SK-MEL-5 (cell line): ENCODE measurements at regions not wholly inside any gene's neighbourhood (a gene's known extent, or its start where the extent isn't known, plus 50 kb on each side); places are given as distances from the start of the nearest gene placed in this dataset.

ENCODE experiments used
- DNase-seq: peaks from one replicate; pipeline ENCODE4 v3.0.0-alpha.2; 2016; ENCODE audit warnings: low read depth, low spot score
- in situ Hi-C: cut with HindIII; loops from 2 replicates; pipeline ENCODE4 v1.10.0; 2016; ENCODE audit warnings: low sequenced_read_pairs, high pct_unique_total_duplicates, low pct_unique_long_range_greater_than_20kb

GRCh38 chr15:72936237-72936636, 116.0 kb upstream of the NEO1 start:
- DNase-seq, result no peak
- in situ Hi-C loops, result no loop called here

- in situ Hi-C loops, result no loop called here
- no peak for DNase-seq
Measured at GRCh38 chr15:72935521-72935920, 116.7 kb upstream of the NEO1 start.

- in situ Hi-C loops, result no loop called here
- no peak for DNase-seq
Measured at GRCh38 chr15:72934921-72935320, 117.3 kb upstream of the NEO1 start.

GRCh38 chr15:72933976-72934375, 118.3 kb upstream of the NEO1 start:
- DNase-seq, result no peak
- in situ Hi-C loops, result no loop called here

GRCh38 chr15:72932472-72932871, 119.8 kb upstream of the NEO1 start:
- in situ Hi-C loops, result no loop called here
- DNase-seq, result no peak

- in situ Hi-C loops, result no loop called here
- no peak for DNase-seq
Measured at GRCh38 chr15:72927451-72927850, 124.8 kb upstream of the NEO1 start.

GRCh38 chr15:72925661-72926060, 126.6 kb upstream of the NEO1 start:
- no peak for DNase-seq
- in situ Hi-C loops, result no loop called here

GRCh38 chr15:72923289-72923688, 129.0 kb upstream of the NEO1 start:
- in situ Hi-C loops, result no loop called here
- no peak for DNase-seq

- in situ Hi-C loops, result no loop called here
Measured at GRCh38 chr15:72920551-72920950, 131.7 kb upstream of the NEO1 start.

GRCh38 chr15:72919936-72920465, 132.3 kb upstream of the NEO1 start:
- DNase-seq, result no peak
- in situ Hi-C loops, result no loop called here

More at GRCh38 chr15:72920551-72920950, 131.7 kb upstream of the NEO1 start:
- DNase-seq, result no peak

GRCh38 chr15:72916897-72917296, 133.3 kb upstream of the ADPGK start:
- in situ Hi-C loops, result no loop called here
- no peak for DNase-seq

GRCh38 chr15:72916378-72916777, 132.8 kb upstream of the ADPGK start:
- in situ Hi-C loops, result no loop called here
- DNase-seq, result no peak

- DNase-seq, result no peak
- in situ Hi-C loops, result no loop called here
Measured at GRCh38 chr15:72915843-72916242, 132.3 kb upstream of the ADPGK start.

- in situ Hi-C loops, result no loop called here
Measured at GRCh38 chr15:72912996-72913395, 129.4 kb upstream of the ADPGK start.

GRCh38 chr15:72912121-72912520, 128.6 kb upstream of the ADPGK start:
- no peak for DNase-seq
- in situ Hi-C loops, result no loop called here

More at GRCh38 chr15:72912996-72913395, 129.4 kb upstream of the ADPGK start:
- no peak for DNase-seq

- DNase-seq, result no peak
- in situ Hi-C loops, result no loop called here
Measured at GRCh38 chr15:72911626-72912025, 128.1 kb upstream of the ADPGK start.

- in situ Hi-C loops, result no loop called here
- DNase-seq, result no peak
Measured at GRCh38 chr15:72908713-72909112, 125.2 kb upstream of the ADPGK start.

GRCh38 chr15:72907733-72908132, 124.2 kb upstream of the ADPGK start:
- in situ Hi-C loops, result no loop called here
- DNase-seq, result no peak

- DNase-seq, result no peak
- in situ Hi-C loops, result no loop called here
Measured at GRCh38 chr15:72902919-72903260, 119.3 kb upstream of the ADPGK start.

- DNase-seq, result no peak
- in situ Hi-C loops, result no loop called here
Measured at GRCh38 chr15:72902245-72902918, 118.8 kb upstream of the ADPGK start.
